LNCAP (cell line): ENCODE measurements at regions not wholly inside any gene's neighbourhood (a gene's known extent, or its start where the extent isn't known, plus 50 kb on each side); places are given as distances from the start of the nearest gene placed in this dataset.

Experiments used
- CTCF ChIP-seq: fragments of 450-650 bp; IDR thresholded peaks from 2 replicates; pipeline ENCODE4 v1.5.1; 2017; ENCODE audit warnings: mild to moderate bottlenecking

GRCh38 chr3:25246913-25247312, 181.2 kb upstream of the RARB start:
- TF ChIP-seq CTCF, result no peak

- TF ChIP-seq CTCF, result no peak
Measured at GRCh38 chr3:25252291-25252690, 175.8 kb upstream of the RARB start.

GRCh38 chr3:25257026-25257425, 171.0 kb upstream of the RARB start:
- TF ChIP-seq CTCF, result no peak

GRCh38 chr3:25259871-25260270, 168.2 kb upstream of the RARB start:
- no peak for TF ChIP-seq CTCF

- no peak for TF ChIP-seq CTCF
Measured at GRCh38 chr3:25262322-25262721, 165.7 kb upstream of the RARB start.

- TF ChIP-seq CTCF, result no peak
Measured at GRCh38 chr3:25265284-25265683, 162.8 kb upstream of the RARB start.

GRCh38 chr3:25266677-25267076, 161.4 kb upstream of the RARB start:
- TF ChIP-seq CTCF, result no peak

GRCh38 chr3:25272090-25272489, 156.0 kb upstream of the RARB start:
- no peak for TF ChIP-seq CTCF
